DMS 273 (cell line): ENCODE measurements at regions not wholly inside any gene's neighbourhood (a gene's known extent, or its start where the extent isn't known, plus 50 kb on each side); places are given as distances from the start of the nearest gene placed in this dataset.

Experiments used
- DNase-seq: peaks from one replicate; lab custom pipeline; 2025; ENCODE audit not compliant: unreplicated experiment; lab: John Stamatoyannopoulos, UW

DNA sequence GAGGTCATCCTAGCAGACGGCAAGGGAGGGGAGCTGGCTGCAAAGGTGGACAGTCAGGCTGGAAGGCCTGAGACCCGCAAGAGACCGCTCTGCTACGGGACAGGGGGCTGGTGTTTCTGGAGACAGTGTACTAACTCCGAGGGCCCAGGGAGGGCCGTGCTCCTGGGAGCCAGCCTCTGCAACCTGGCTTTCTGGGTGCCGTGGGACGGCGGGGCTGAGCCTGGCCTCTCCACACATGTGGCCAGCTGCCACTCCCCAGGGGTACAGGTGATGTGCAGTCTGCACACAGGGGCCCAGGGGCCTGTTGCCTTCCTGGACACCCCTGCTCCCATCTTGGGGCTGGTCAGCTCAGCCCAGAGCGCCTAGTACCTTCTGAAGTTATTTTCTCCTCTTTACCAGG lies 92.2 kb downstream of the MRPL36 start:
- no peak for DNase-seq

DNA sequence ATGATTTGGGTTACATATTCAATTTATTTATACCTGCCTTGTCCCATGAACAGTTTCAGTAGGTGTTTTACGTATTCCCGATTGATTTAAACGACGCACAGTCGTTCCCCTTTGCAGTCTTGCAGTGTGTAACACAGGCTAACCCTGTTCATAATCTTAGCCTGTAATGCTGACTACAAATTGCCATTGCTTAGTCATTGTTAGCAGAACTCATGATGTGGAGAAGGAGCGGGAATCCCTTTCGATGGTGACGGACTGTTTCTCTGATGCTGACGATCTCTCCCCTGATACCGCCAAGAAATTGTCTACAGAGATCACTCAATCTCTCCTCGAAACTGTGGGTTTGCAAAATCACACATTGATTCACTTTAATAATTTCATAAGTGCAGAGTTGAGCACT lies 93.2 kb downstream of the MRPL36 start:
- DNase-seq, result no peak

DNA sequence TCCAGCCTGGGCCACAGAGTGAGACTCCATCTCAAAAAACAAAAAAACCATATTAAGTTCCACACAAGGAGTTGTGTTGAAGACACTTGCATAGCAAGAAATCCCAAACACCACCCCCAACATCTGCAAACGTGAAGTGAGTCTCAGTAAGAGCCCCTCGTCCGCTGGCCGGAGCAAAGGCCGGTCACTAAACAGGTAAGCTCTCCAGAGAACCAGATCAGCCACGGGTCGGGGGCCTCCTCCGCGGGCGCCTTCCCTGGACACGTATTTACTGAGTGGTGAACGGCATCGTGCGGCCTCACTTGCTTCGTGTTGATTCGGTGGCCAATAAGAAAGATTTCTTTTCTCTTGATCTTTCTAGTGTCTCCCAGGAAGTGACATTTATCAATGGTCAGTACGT lies 93.6 kb downstream of the MRPL36 start:
- DNase-seq, result no peak

DNA sequence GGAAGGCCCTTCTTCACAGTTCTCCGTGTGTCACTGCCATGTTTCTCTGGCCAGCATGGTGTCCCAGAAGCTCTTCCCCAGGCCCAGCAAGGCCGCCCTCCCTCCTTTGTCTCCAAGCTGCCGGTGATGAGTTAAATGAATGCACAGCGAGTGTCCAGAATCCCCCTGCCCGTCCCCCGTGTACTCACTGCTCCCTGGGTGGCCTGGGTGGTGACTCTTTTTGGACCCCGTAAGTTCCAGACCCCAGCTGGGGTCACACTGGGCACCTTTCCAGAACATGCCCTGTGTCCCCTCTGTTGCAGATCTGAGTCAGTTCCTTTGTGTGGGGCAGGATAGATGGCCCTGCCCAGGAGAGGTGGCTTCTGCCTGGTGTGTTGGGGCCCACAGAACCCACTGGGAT lies 95.0 kb downstream of the MRPL36 start:
- no peak for DNase-seq

DNA sequence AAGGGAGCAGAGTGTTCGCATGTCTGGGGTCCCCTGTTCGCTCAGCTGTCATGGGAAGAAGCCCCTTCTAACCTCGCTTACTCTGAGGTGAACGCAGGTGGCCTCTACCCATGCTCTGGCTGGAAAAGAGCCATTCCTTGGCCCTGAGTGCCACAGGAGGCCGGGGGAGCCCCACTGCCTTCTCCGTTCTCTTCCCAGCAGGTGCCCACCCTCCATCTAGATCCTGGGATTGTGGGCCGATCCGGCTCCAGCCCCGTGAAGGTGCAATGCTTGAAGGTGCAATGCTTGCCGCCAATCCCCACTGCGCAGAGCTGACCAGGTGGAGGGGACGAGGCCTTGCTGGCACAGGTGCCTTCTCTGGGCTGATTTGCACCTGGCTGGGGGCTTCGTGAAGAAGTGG lies 95.4 kb downstream of the MRPL36 start:
- no peak for DNase-seq

DNA sequence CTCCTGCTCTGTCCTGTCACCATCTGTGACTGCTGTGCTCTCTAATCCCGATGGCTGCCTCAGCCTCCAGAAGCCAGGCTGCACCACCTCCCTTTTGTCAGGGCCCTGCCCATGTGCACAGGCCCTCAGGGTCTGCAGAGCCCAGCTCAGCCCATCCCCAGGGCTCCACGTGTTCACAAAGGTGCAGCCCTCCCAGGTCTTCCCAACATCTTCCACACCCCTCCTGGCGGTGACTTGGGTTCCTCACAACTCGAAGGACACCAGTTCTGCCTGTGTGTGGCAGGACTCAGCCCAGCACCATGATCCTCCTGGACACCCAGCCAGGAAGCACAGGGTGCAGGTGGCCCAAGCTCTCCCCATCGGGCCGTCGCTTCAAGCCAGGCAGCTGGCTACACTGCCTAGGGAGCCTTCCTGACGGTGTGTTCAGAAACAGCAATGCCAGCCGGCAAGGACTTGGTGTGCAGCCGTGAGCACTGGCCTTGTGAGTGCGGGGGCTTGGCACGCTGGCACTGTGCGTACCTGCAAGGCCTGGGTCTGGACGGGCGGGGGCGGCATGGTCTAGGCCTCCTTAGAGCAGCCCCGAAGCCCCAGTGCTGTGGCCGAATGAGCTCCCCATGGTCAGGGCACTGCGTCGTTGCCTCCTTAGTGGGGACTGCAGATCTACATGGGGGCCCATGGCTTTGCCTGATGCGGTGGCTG lies 96.1 kb downstream of the MRPL36 start:
- no peak for DNase-seq

DNA sequence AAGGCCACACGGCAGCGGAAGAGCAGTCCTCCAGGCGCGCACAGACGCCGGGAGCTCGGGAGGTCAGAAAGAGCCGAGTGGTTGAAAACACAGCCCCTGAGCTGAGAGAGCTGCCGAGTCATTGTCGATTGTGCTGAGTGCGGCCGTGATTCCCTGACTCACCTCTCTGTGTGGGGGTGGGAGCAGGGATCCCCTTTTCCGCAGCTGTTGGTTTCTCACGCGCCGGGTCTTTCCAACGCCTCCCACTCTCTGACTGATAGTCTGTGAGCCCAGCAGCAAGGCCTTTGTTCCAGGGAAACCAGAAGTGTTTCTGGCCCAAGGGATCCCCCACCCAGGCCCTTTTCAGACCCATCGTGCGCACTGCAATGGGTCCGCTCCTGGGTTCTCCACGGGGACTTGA lies 97.3 kb downstream of the MRPL36 start:
- no peak for DNase-seq

DNA sequence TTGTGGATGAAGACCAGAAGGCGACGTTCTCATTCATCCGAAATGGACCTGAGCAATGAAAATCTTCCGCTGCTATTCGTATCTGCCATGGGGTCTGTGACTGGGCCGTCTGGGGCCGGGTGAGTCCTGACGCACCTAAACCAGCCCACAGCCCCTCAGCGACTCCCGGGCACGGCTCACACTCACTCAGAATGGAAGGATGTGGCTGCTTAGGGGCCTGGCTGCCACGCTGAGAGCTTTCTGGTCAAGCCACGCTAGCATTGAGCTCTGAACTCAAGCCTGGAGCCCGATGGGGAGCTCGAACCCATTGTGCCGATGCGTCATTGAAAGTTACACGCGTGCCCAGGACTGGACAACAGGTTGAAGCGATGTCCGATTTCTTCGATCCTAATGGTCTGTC lies 97.8 kb downstream of the MRPL36 start:
- no peak for DNase-seq

DNA sequence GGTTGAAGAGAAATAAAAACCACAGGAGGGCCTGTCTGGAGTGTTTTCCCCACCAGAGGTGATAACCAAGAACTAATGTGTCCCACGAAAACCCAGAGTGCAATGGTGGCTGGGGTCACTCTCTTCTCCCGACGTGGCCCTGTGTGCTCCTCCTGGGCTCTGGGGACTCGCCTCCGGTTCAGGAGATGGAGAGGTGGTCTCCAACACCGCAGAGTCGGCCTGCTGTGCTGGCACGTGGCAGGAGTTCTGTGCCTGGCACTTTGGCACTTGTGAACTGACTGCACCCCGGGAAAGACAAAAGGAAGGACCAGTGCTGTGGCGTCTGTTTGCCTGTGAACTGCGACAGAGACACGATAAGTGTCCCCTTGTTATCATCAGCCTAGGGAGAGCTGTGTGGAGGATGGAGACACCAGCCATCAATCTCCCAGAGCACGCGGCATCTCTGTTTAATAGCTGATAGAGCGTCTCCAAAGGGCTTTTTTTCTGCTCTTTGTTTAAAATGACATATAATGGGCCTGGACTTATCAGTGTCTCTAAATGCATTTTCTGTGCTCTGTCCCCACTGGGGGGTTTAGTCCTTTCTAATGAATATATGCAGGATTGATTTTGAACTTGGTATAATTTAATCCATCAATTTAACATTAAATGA lies 98.3 kb downstream of the MRPL36 start:
- no peak for DNase-seq

DNA sequence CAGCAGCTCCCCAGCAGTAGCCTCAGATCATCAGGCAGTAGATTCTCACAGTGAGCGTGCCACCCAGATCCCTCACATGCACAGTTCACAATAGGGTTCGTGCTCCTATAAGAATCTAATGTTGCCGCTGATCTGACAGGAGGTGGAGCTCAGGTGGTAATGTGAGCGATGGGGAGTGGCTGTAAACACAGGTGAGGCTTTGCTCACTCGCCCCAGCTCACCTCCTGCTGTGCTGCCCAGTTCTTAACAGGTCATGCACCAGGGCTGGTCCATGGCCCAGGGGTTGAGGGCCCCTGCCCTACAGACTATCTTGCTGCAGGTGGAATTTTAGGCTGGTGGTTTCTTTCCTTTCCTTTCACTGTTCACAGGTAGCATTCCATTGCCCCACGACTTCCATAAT lies 100.2 kb downstream of the MRPL36 start:
- no peak for DNase-seq

DNA sequence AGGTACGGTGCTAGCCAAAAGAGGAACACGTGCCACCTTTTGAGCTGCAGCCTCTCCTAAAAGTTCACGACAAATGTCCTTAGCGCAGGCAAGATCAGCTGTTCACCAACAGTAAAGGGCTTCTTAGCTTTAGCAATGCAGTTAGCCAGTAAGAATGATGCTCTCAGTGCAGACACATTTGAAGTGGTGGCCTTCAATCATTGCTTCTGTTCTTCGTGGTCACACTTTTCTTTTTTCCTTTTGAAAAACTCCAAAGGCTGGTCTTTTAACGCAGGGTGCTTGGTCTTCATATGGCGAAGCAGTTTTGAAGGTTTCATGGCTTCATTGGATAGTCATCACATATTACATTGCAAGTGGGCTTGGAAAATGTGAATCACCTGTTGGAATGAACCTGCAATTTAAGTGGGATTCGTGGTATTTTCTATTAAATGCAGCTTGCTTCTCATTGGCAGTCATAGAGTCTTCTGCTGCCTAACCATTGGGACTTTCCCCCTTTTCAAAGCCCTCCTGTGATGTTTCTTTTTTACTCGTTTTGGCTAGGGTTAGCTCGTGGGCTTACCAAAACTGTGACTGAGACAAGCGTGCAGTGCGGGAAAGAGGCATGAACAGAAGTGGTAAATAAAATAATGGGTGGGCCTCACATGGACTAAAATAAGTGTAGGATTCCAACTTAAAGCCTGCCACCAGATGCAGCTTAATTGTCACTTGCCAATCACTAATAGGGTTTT lies 100.9 kb downstream of the MRPL36 start:
- no peak for DNase-seq

DNA sequence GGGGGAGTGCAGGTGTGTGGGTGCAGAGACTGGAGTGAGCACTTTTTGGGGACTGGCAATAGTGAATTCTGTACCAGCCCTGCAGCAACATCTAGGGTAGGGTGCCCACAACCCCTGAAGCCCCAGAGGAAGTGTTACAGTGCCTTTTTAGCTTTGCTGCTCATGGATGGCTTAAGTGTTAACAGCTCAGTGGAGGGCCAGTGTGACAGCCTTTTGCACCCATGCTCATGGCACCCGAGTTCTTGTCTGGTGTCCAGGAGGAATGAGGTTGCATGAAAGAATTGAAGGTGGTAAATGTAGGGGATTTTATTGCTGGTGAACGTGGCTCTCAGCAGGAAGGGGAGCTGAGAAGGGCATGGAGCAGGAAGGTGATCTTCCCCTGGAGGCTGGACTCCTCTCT lies 107.3 kb downstream of the MRPL36 start:
- DNase-seq, result no peak

DNA sequence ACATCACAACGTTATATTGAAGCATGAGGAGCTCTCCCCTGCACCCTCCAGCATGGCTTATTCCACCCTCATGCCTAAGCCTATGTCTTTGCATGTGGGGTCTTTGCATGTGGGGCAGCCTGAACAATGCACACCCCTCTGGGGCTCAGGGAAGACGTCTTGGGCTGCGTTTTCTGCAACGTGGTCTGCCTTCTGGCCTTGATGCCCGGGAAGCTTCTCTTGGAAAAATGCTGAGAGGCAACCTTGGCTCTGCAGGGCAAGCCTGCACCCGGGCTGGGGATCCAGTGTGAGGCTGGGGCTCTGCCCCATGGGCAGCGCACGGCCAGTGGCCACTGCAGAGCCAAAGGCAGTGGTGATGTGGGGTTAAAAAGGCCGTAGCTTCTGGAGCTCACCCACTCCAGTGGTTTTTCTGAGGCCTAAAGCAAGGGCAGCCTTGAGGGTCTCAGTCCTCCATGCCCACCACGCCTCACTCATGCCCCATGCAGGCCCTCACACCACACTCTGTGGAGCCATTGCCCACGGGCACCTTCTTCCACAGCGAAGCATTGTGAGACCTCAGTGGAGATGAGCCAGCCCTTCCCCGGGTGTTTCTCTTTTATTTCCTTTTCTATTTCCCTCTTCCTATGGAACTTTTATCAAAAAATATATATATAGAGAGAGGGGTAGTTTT lies 112.2 kb downstream of the MRPL36 start:
- no peak for DNase-seq

DNA sequence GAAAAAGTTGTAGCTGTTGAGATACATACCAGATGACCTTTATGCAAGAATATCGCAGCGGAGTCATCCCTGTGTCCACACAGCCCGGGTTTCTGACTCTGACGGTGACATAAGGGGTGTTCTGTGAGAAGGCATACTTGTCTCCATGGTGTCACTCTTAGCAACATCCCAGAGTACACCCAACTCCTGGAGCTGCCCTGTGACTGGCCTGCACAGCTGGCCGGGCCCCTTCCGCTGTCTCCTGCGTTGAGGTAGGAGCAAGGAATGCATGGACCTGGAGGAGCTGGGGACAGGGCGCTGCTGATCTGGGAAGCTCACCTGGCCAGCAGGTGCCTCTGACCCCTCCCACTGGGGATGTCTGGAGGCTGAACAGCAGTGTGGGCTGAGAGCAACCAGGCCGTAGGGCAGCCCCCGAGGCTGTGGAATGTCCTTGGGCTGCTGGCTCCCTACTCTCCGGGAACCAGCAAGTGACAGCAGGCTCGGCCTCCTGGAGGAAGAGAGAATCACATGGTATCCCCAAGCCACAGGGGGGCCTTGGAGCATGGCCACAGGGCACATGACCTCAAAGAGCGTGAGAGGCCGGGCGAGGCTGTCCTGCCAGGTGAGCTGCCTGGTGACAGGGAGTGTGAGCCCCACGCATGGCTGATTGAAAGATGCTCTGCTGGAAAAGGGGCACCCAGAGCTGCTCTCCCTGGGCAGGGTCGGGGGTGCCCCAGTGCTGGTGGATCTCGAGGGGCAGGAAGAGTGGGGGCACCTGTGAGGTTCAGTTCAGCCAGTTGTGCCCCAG lies 113.4 kb downstream of the MRPL36 start:
- DNase-seq, result no peak

DNA sequence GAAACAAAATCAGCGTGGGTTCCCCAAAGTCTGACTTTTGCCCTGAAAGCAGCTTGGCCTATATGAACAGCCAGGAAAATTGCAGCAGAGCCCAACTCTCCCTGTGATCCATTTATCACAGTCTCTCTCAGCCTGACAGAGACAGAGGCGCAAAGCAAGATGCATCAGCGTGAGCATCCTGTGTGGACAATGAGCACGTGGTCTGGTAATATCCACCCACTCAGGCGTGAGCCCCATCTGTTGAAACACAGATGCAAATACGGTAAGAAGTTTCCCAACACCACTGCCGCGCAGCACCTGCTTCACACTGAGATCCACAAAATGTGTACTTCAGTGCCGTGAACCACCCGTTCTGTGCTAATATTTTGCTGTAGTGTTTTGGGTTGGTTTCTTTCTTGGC lies 114.6 kb downstream of the MRPL36 start:
- peak; percentile 32 for DNase-seq

DNA sequence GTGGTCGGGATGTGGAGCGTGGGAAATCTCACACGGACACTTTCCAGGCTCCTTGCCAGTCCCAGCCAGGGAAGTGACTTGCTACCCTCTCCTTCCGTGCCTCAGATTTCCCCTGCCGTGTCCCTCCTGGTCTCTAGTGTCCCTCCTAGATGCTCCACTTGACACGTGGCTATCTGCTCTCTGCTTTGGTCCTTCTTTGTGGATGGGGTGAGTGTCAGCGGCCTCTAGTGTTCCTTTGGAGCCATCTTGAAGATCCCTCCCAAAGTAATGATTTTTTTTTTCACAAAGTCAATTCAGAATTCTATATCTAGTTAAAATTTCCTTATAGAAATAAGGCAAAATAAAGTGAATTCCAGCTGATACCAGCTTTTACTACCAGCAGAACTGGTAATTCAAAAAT lies 117.7 kb downstream of the MRPL36 start:
- no peak for DNase-seq

DNA sequence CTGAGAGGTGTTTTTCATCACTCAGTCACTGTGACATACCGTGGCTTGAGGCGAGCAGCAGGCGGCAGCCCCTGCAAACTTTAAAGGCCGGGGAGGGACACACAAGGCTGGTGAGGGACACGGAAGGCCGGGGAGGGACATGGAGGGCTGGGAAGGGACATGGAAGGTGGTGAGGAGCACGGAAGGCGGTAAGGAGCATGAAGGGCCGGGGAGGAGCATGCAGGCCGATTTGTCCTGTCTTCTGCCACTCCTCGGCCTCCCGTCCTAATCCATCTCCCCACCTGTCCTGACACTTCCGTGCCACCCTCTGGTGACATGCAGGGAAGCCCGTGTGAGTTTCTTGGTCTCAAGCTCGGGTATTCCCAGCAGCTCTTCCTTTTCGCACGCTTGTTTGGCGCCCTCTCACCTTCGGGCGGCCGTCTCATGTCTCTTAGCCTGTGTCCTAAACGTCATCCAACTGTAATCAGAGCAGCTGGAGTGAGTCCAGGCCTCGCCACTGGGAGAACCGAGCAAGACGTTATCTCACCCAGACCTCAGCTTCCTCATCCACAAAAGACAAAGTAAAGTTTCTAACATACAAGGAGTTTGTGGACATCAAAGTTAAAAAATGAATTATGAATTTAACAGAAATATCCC lies 126.5 kb downstream of the MRPL36 start:
- DNase-seq, result no peak

DNA sequence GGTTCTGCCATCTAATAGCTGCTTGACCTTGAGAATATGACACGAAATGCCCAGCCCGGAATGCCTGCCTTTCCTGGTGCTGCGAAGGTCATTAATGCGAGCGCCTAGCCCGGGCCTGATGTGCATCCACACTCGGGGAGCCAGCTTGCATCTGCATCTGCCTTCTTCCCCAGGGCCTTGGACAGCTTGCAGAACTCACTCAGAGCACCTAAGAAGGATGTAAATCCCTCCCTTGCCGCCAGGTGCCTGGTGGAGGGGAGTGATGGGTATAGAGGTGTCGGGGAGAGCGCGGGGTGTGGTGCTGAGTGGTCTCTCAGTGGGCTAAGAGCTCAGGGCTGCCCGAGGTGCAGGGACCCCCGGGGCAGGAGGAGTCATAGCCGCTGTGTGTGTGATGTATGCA lies 127.2 kb downstream of the MRPL36 start:
- DNase-seq, result no peak

DNA sequence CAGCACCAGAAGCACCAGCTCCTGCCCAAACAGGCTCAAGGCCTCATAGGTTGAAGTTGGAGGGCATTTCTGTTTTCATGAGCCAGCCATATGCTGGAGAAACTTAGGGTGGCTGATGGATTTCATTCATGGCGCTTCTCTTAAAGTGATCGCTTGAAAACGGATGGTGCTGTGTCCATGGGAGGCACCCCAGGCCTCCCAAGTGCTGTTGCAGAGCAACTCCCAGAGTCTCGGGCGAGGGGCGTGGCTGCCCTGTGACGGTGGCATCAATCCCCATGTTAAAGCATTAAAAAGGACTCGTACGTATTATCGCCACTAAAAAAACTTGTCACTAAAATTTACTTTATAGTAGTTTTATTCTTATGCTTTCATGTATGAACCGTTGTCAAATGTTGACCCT lies 128.3 kb downstream of the MRPL36 start:
- no peak for DNase-seq

DNA sequence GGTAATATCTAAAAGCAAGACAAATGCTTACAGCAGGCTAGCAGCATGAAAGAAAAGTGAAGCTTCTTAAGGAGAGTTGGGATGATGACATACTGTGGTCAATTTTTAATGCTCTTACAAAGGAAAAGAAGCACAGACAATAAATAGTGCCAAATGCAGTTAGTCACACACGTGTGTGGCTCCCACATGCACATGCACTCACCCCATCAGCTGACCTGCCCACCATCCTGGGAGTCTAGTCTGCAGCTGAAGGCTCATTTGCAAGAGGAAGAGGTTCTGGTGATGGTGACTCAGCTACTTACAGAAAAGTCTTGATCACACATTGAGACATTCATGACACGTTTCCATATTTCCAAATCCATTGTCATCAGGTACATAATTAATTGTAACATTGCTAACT lies 129.3 kb downstream of the MRPL36 start:
- DNase-seq, result no peak
